Panc1 (cell line): ENCODE measurements at regions not wholly inside any gene's neighbourhood (a gene's known extent, or its start where the extent isn't known, plus 50 kb on each side); places are given as distances from the start of the nearest gene placed in this dataset.

Experiments used
- ATAC-seq: fragments of 200-7000 bp; cut with Tn5 transposase; 2 replicates; pipeline ENCODE4 v1.9.1; 2020; ENCODE audit warnings: mild to moderate bottlenecking, moderate library complexity
- BruUV-seq: library from RNA; stranded (reverse); fragments of 400-500 nt; replicated peaks from 2 replicates; lab custom pipeline; 2021; lab: Mats Ljungman, UMichigan
- CTCF ChIA-PET: fragments of 300-600 bp; sonication (Branson Sonifier 250); formaldehyde crosslinking; loops from one replicate; lab custom pipeline; 2022; ENCODE audit warnings: antibody characterized with exemption; lab: Charles Lee
- POLR2A ChIA-PET: fragments of 300-600 bp; sonication (Branson Sonifier 250); formaldehyde crosslinking; loops from one replicate; lab custom pipeline; 2022; ENCODE audit warnings: antibody characterized with exemption; lab: Charles Lee
- DNase-seq: peaks from one replicate; pipeline ENCODE4 v3.0.0-alpha.2; 2010; ENCODE audit warnings: low read depth, low spot score
- H3K27ac ChIP-seq: 2 replicates; pipeline ENCODE4 v1.5.1; 2011; ENCODE audit warnings: mild to moderate bottlenecking, low read length, inconsistent platforms
- H3K27me3 ChIP-seq: fragments of 200-500 bp; sonication (Bioruptor generic); 2 replicates; pipeline ENCODE4 v1.6.0; 2014; ENCODE audit warnings: low read length, inconsistent platforms; ENCODE audit not compliant: control insufficient read depth, insufficient read depth
- H3K36me3 ChIP-seq: fragments of 200-500 bp; sonication (Bioruptor generic); 2 replicates; pipeline ENCODE4 v1.5.1; 2014; ENCODE audit warnings: inconsistent platforms, mild to moderate bottlenecking, low read length, moderate library complexity; ENCODE audit not compliant: control insufficient read depth, insufficient read depth
- H3K4me1 ChIP-seq: 2 replicates; pipeline ENCODE4 v1.5.1; 2011; ENCODE audit warnings: inconsistent platforms, mild to moderate bottlenecking, low read length, moderate library complexity; ENCODE audit not compliant: control insufficient read depth, insufficient read depth
- H3K4me3 ChIP-seq, 2 experiments: 2 replicates each; pipeline ENCODE4 v1.5.1; 2011 to 2012; ENCODE audit warnings: low read depth in 2 of 2, low read length in 2 of 2, mild to moderate bottlenecking in 2 of 2, inconsistent platforms in 1 of 2, moderate library complexity in 1 of 2
- H3K9me3 ChIP-seq: fragments of 200-500 bp; sonication (Bioruptor generic); 2 replicates; pipeline ENCODE4 v1.5.1; 2014; ENCODE audit warnings: low read depth, mild to moderate bottlenecking, inconsistent platforms, low read length, moderate library complexity; ENCODE audit not compliant: control insufficient read depth, insufficient read depth
- POLR2AphosphoS5 ChIP-seq: IDR thresholded peaks from 2 replicates; pipeline ENCODE4 v1.6.1; 2012; ENCODE audit warnings: mild to moderate bottlenecking, low read depth, low read length, moderate library complexity
- REST ChIP-seq, 2 experiments: IDR thresholded peaks; 2 replicates each; pipeline ENCODE4 v1.6.1; 2011 to 2012; ENCODE audit warnings: low read depth in 2 of 2, control low read depth in 1 of 2, low read length in 1 of 2, mild to moderate bottlenecking in 1 of 2, moderate library complexity in 1 of 2; ENCODE audit not compliant: insufficient read depth in 1 of 2
- SIN3A ChIP-seq: IDR thresholded peaks from 2 replicates; pipeline ENCODE4 v1.6.1; 2012; ENCODE audit warnings: low read depth, mild to moderate bottlenecking, low read length, moderate library complexity, borderline replicate concordance; ENCODE audit not compliant: insufficient read depth
- TCF7L2 ChIP-seq: IDR thresholded peaks from 2 replicates; pipeline ENCODE4 v1.6.1; 2011; ENCODE audit warnings: mild to moderate bottlenecking, low read depth, low read length, inconsistent platforms
- in situ Hi-C: cut with HindIII; loops from 2 replicates; pipeline ENCODE4 v1.10.0; 2016; ENCODE audit warnings: low sequenced_read_pairs, low pct_unique_long_range_greater_than_20kb
- intact Hi-C: fragments of 100-400 bp; cut with micrococcal nuclease; formaldehyde crosslinking; loops from one replicate; pipeline ENCODE4 v1.10.0; 2022; ENCODE audit not compliant: unreplicated experiment
- TF ChIP-seq, protein P1 (sequence below): fragments of 450-650 bp; IDR thresholded peaks from 2 replicates; pipeline ENCODE4 v1.5.1; 2017; ENCODE audit warnings: mild to moderate bottlenecking

DNA sequence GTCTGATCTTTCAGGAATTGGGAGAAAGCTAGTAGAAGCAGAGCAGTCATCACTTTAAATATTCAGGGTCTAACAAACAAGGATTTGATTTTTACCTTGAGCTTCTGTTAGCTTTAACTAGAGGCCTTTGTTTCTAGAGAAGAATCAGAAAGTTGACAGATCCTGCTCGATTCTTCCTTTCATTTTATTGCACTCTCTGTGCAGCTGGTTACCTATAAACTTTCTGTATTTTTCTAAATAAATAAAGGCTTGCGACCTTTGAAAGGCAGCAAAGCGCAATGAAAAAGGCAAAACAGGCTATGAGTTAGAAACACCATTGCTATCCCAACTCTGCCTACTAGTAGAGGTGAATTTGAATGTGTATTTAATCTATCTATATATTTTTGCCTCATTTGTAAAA, 101.4 kb upstream of the NPY2R start:
- intact Hi-C loops (no loop called here), in situ Hi-C loops (no loop called here)
- ChIA-PET POLR2A (no interaction called here), CTCF (no interaction called here)
- TF ChIP-seq SIN3A = no peak
- TF ChIP-seq, protein P1, sequence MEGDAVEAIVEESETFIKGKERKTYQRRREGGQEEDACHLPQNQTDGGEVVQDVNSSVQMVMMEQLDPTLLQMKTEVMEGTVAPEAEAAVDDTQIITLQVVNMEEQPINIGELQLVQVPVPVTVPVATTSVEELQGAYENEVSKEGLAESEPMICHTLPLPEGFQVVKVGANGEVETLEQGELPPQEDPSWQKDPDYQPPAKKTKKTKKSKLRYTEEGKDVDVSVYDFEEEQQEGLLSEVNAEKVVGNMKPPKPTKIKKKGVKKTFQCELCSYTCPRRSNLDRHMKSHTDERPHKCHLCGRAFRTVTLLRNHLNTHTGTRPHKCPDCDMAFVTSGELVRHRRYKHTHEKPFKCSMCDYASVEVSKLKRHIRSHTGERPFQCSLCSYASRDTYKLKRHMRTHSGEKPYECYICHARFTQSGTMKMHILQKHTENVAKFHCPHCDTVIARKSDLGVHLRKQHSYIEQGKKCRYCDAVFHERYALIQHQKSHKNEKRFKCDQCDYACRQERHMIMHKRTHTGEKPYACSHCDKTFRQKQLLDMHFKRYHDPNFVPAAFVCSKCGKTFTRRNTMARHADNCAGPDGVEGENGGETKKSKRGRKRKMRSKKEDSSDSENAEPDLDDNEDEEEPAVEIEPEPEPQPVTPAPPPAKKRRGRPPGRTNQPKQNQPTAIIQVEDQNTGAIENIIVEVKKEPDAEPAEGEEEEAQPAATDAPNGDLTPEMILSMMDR = no peak
- Histone ChIP-seq H3K36me3 (no peaks in the 10 kb centered on the region), H3K4me3 (no peak overlapping the region), H3K27me3 (no peaks in the 10 kb centered on the region), H3K4me1 (no peaks in the 10 kb centered on the region), H3K27ac (no peak overlapping the region), H3K9me3 (no peaks in the 10 kb centered on the region)
- DNase-seq (no peak), ATAC-seq (no peak)
- BruUV-seq = no TSS peak

DNA sequence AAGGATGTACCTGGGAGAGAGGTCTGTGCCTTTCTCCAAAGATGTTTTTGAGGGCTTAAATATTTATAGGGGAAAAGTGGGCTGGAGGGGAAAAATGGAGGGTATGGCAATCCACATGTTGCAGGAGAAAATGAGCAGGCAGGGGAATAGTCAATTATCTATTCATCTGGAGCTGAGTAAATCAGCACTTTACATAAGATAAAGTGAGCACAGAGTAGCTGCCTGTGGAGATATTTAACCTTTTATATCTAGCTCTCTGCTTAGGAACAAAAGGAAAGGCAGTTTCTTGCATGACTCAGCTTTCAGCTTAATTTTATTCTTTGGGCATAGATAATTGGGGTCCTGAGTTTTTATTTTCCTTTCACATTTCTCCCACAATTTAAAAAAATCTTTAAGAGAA, 93.6 kb upstream of the NPY2R start:
- no TSS peak for BruUV-seq
- H3K27ac ChIP-seq = no peak overlapping the region
- H3K4me3 ChIP-seq = no peak overlapping the region
- DNase-seq (no peak), ATAC-seq (no peak)
- ChIA-PET POLR2A (no interaction called here), CTCF (no interaction called here)
- in situ Hi-C loops (no loop called here), intact Hi-C loops (no loop called here)
- H3K4me1 ChIP-seq = no peaks in the 10 kb centered on the region
- no peaks in the 10 kb centered on the region for H3K9me3 ChIP-seq
- no peaks in the 10 kb centered on the region for H3K27me3 ChIP-seq
- TF ChIP-seq SIN3A (no peak), POLR2AphosphoS5 (no peak), REST (IDR thresholded peaks at IDR 0.05; ENCODE audit: insufficient read depth in 1 of 2, low read depth in 2 of 2, low read length in 1 of 2) (no peak), TCF7L2 (no peak)
- TF ChIP-seq, protein P1 = no peak
- no peaks in the 10 kb centered on the region for H3K36me3 ChIP-seq

DNA sequence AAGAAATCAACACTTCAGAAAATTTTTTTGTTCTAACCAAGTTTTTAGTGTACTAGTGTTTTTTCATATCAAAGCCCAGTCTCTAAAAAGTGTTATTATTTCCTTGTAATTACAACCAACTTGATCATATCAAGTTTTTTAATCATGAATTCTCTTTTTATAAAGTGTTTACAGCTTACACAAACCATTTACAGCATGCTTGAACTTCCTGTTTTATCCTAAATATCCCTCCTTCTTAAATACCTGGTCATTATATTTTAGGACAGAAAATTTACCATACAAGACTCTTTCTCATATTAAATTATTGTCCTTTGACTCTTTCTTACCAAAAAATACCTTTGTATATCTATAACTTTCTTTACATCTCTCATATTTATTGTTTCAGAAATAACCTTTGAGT, 89.4 kb upstream of the NPY2R start:
- ChIA-PET POLR2A (no interaction called here), CTCF (no interaction called here)
- no TSS peak for BruUV-seq
- Histone ChIP-seq H3K4me1 (no peaks in the 10 kb centered on the region), H3K9me3 (no peaks in the 10 kb centered on the region), H3K27me3 (no peaks in the 10 kb centered on the region), H3K4me3 (no peak overlapping the region), H3K27ac (no peak overlapping the region), H3K36me3 (no peaks in the 10 kb centered on the region)
- DNase-seq = no peak
- ATAC-seq = no peak
- intact Hi-C loops (no loop called here), in situ Hi-C loops (no loop called here)
- TF ChIP-seq SIN3A = no peak
- TF ChIP-seq, protein P1 = no peak
- TF ChIP-seq REST (IDR thresholded peaks at IDR 0.05; ENCODE audit: insufficient read depth in 1 of 2, low read depth in 2 of 2, low read length in 1 of 2) = no peak
- TF ChIP-seq TCF7L2 = no peak
- TF ChIP-seq POLR2AphosphoS5 = no peak
